Vagina (tissue), 2 donors: ENCODE measurements at regions not wholly inside any gene's neighbourhood (a gene's known extent, or its start where the extent isn't known, plus 50 kb on each side); places are given as distances from the start of the nearest gene placed in this dataset.

ENCODE experiments used
- DNase-seq, 2 donors: peaks; one replicate each; pipeline ENCODE4 v3.0.0-alpha.2; 2017; ENCODE audit errors: extremely low spot score in 2 of 2
- H3K27ac ChIP-seq: fragments of 200-600 bp; sonication (generic); one replicate; pipeline ENCODE4 v1.5.1; 2019
- H3K27me3 ChIP-seq: fragments of 200-600 bp; sonication (generic); one replicate; pipeline ENCODE4 v1.5.1; 2019
- H3K36me3 ChIP-seq, 2 donors: fragments of 200-600 bp; sonication (generic); one replicate each; pipeline ENCODE4 v1.5.1; 2017 to 2019
- H3K4me1 ChIP-seq: fragments of 200-600 bp; sonication (generic); one replicate; pipeline ENCODE4 v1.5.1; 2019
- H3K4me3 ChIP-seq, 2 donors: fragments of 200-600 bp; sonication (generic); 1 replicate in 1 of 2; 2 replicates in 1 of 2; pipeline ENCODE4 v1.5.1; 2016 to 2019
- H3K9me3 ChIP-seq: fragments of 200-600 bp; sonication (generic); one replicate; pipeline ENCODE4 v1.5.1; 2019
- CTCF ChIP-seq, 3 experiments: fragments of 450-650 bp in 2 of 3; fragments of 200-600 bp in 1 of 3; sonication (generic) in 1 of 3; IDR thresholded peaks; one replicate each; pipeline ENCODE4 v1.5.1; 2017 to 2019; ENCODE audit warnings: antibody characterized with exemption in 3 of 3, mild to moderate bottlenecking in 2 of 3, moderate library complexity in 2 of 3
- POLR2A ChIP-seq, 2 donors: fragments of 450-650 bp; IDR thresholded peaks; one replicate each; pipeline ENCODE4 v1.6.1; 2017; ENCODE audit warnings: antibody characterized with exemption in 2 of 2, mild to moderate bottlenecking in 2 of 2, moderate library complexity in 2 of 2
- POLR2AphosphoS5 ChIP-seq, 2 donors: sonication (generic); formaldehyde crosslinking; IDR thresholded peaks; one replicate each; pipeline ENCODE4 v1.9.0; 2017; ENCODE audit warnings: antibody characterized with exemption in 2 of 2, mild to moderate bottlenecking in 2 of 2, low read depth in 1 of 2; ENCODE audit not compliant: insufficient read depth in 1 of 2
- intact Hi-C: fragments of 100-400 bp; cut with DNase I; formaldehyde crosslinking; loops from one replicate; pipeline ENCODE4 v1.15.1; 2023

GRCh38 chr3:146892041-146892440 is 286.9 kb upstream of the PLSCR5 start:
- Histone ChIP-seq H3K27me3 (no peaks in the 10 kb centered on the region), H3K27ac (no peak overlapping the region), H3K9me3 (no peaks in the 10 kb centered on the region), H3K36me3 (no peaks in the 10 kb centered on the region), H3K4me1 (no peaks in the 10 kb centered on the region), H3K4me3 (no peak overlapping the region)
- DNase-seq: no peak
- intact Hi-C loops: no loop called here
- no peak for TF ChIP-seq CTCF (IDR thresholded peaks at IDR 0.05)
- TF ChIP-seq POLR2AphosphoS5 (IDR thresholded peaks at IDR 0.05; ENCODE audit: insufficient read depth in 1 of 2, low read depth in 1 of 2): no peak
- TF ChIP-seq POLR2A (IDR thresholded peaks at IDR 0.05): no peak

GRCh38 chr3:146889626-146890025 is 284.5 kb upstream of the PLSCR5 start:
- Histone ChIP-seq H3K9me3 (no peaks in the 10 kb centered on the region), H3K4me1 (no peaks in the 10 kb centered on the region), H3K27me3 (no peaks in the 10 kb centered on the region), H3K4me3 (no peak overlapping the region), H3K36me3 (no peaks in the 10 kb centered on the region), H3K27ac (no peak overlapping the region)
- DNase-seq: no peak
- TF ChIP-seq POLR2AphosphoS5 (IDR thresholded peaks at IDR 0.05; ENCODE audit: insufficient read depth in 1 of 2, low read depth in 1 of 2): no peak
- no peak for TF ChIP-seq CTCF (IDR thresholded peaks at IDR 0.05)
- intact Hi-C loops: no loop called here

GRCh38 chr3:146888176-146888575 is 283.0 kb upstream of the PLSCR5 start:
- no peaks in the 10 kb centered on the region for H3K9me3 ChIP-seq
- TF ChIP-seq POLR2AphosphoS5 (IDR thresholded peaks at IDR 0.05; ENCODE audit: insufficient read depth in 1 of 2, low read depth in 1 of 2) (no peak), CTCF (IDR thresholded peaks at IDR 0.05) (no peak), POLR2A (IDR thresholded peaks at IDR 0.05) (no peak)
- H3K27me3 ChIP-seq: no peaks in the 10 kb centered on the region
- no peak overlapping the region for H3K27ac ChIP-seq
- H3K4me3 ChIP-seq: no peak overlapping the region
- H3K4me1 ChIP-seq: no peaks in the 10 kb centered on the region
- intact Hi-C loops: no loop called here
- DNase-seq: no peak
- no peaks in the 10 kb centered on the region for H3K36me3 ChIP-seq

GRCh38 chr3:146884721-146885120 is 279.6 kb upstream of the PLSCR5 start:
- Histone ChIP-seq H3K27ac (no peak overlapping the region), H3K36me3 (no peaks in the 10 kb centered on the region), H3K4me1 (no peaks in the 10 kb centered on the region), H3K4me3 (no peak overlapping the region), H3K27me3 (no peaks in the 10 kb centered on the region), H3K9me3 (no peaks in the 10 kb centered on the region)
- no peak for DNase-seq
- TF ChIP-seq POLR2A (IDR thresholded peaks at IDR 0.05): no peak
- no peak for TF ChIP-seq CTCF (IDR thresholded peaks at IDR 0.05)
- TF ChIP-seq POLR2AphosphoS5 (IDR thresholded peaks at IDR 0.05; ENCODE audit: insufficient read depth in 1 of 2, low read depth in 1 of 2): no peak
- intact Hi-C loops: no loop called here

- Histone ChIP-seq H3K9me3 (no peaks in the 10 kb centered on the region), H3K27ac (no peak overlapping the region), H3K36me3 (no peaks in the 10 kb centered on the region), H3K4me1 (no peaks in the 10 kb centered on the region), H3K4me3 (no peak overlapping the region), H3K27me3 (no peaks in the 10 kb centered on the region)
- intact Hi-C loops: no loop called here
- no peak for TF ChIP-seq CTCF (IDR thresholded peaks at IDR 0.05)
- no peak for TF ChIP-seq POLR2A (IDR thresholded peaks at IDR 0.05)
- TF ChIP-seq POLR2AphosphoS5 (IDR thresholded peaks at IDR 0.05; ENCODE audit: insufficient read depth in 1 of 2, low read depth in 1 of 2): no peak
- no peak for DNase-seq
These were observed 279.1 kb upstream of the PLSCR5 start for GRCh38 chr3:146884296-146884695.
